A673 (cell line): ENCODE measurements at regions not wholly inside any gene's neighbourhood (a gene's known extent, or its start where the extent isn't known, plus 50 kb on each side); places are given as distances from the start of the nearest gene placed in this dataset.

Source experiments
- EZH2 ChIP-seq: fragments of 200-600 bp; sonication (generic); IDR thresholded peaks from 2 replicates; pipeline ENCODE4 v1.6.1; 2017; ENCODE audit warnings: borderline replicate concordance, low read depth, mild to moderate bottlenecking, mixed read lengths, antibody characterized with exemption, low read length; ENCODE audit not compliant: poor library complexity, severe bottlenecking
- TF ChIP-seq, protein P1 (sequence below): fragments of 300-800, 200-600 bp; sonication (generic); conservative IDR thresholded peaks from 2 replicates; pipeline ENCODE4 v1.5.1; 2017; ENCODE audit warnings: low read depth, mild to moderate bottlenecking, antibody characterized with exemption, low read length, moderate library complexity, mixed read lengths

DNA sequence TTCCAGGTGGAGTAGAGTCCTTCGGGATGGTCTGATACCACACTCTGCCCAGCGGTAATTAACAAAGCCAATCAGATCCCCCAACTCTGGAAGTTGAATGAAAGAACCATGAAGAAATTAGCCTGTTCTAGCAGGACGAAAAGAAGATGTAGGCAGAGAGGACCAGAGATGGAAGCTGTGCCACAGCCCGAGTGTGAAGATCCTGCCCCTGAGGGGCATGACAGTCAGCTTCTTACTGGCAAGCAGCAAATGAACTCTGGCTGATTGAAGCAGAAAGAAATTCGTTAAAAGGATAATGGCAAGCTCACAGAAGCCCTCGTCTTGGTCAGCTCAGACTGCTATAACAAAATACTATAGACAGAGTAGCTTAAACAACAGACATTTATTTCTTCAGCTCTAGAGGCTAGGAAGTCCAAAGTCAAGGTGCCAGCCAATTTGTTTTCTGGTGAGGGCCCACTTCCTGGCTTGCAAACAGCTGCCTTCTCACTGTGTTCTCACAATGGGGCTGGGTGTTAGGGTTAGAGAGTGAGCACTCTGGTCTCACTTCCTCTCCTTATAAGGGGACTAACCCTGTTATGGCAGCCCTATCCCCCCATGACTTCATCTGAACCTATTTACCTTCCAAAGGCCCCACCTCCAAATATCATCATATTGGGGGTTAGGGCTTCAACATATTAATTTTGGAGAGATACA is 307.1 kb downstream of the VPS13C start:
- TF ChIP-seq, protein P1, sequence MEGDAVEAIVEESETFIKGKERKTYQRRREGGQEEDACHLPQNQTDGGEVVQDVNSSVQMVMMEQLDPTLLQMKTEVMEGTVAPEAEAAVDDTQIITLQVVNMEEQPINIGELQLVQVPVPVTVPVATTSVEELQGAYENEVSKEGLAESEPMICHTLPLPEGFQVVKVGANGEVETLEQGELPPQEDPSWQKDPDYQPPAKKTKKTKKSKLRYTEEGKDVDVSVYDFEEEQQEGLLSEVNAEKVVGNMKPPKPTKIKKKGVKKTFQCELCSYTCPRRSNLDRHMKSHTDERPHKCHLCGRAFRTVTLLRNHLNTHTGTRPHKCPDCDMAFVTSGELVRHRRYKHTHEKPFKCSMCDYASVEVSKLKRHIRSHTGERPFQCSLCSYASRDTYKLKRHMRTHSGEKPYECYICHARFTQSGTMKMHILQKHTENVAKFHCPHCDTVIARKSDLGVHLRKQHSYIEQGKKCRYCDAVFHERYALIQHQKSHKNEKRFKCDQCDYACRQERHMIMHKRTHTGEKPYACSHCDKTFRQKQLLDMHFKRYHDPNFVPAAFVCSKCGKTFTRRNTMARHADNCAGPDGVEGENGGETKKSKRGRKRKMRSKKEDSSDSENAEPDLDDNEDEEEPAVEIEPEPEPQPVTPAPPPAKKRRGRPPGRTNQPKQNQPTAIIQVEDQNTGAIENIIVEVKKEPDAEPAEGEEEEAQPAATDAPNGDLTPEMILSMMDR, result no peak
- TF ChIP-seq EZH2, result no peak
